ENCODE measurements at regions not wholly inside any gene's neighbourhood (a gene's known extent, or its start where the extent isn't known, plus 50 kb on each side); places are given as distances from the start of the nearest gene placed in this dataset.
"Not testable (repeated sequence)": the region's sequence is repeated elsewhere in the genome, so short reads cannot be mapped to it uniquely, and the experiment has no call there.

- DNase-seq = no peak
Observed at GRCh38 chr7:42720991-42721796, 190.7 kb downstream of the C7orf25 start.

DNA sequence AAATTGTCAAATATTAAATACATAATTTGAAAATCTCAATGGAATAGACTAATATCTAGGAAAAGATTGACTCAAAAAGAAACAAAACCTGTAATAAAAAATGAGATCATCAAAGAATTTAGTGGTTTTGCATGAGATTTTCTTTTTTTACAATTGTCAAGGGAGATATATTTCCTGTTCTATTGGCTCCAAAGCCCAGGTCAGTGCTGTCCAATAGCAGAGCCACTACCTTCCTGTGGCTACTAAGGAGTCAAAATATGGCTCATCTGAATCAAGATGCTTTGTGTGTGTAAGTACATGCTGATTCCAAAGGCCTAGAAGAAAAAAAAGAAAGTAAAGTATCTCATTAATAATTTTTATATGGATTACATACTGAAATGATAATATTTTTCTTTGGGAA lies 191.9 kb downstream of the C7orf25 start:
- no peak for DNase-seq

GRCh38 chr7:42718466-42718865 lies 193.4 kb downstream of the C7orf25 start:
- DNase-seq = not testable (repeated sequence)

DNA sequence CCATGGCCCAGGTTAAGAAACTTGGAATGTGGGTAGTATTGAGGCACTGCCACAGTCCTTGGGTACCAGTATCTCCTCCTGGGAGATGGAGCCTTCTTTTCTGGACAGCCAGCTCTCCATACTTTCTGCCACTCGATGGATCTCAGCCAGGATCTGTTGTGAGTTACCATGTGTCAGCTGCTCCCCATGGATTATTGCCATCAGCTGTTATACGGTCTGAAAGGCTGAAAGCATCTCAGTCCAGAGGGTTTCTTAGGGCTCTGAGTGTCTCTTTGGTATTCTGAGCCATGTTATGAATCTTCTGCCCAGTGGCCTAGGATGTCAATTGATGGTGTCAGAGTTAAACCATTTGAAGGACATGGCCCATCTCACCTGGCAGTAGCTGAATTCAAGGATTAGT lies 197.5 kb downstream of the C7orf25 start:
- no peak for DNase-seq

GRCh38 chr7:42709284-42709683 lies 202.6 kb downstream of the C7orf25 start:
- no peak for DNase-seq

DNA sequence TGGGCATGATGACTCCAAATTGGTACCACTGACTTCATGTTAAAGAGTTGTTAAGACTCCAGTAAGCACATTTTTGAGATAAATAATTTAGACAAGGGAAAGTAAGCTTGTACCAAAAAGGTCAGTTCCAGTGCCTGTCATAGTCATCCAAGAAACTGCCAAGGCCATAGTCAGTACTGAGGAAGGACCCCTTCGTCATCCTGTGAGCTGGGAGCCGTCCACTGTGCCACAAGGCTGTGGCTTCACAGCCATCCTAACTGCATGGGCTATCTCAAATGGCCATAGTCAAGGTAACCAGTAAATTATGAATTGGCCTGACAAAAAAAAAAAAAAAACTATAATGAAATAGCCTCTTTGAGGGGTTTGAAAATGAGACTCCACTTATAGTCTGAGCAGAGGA lies 207.2 kb downstream of the C7orf25 start:
- DNase-seq = no peak

DNA sequence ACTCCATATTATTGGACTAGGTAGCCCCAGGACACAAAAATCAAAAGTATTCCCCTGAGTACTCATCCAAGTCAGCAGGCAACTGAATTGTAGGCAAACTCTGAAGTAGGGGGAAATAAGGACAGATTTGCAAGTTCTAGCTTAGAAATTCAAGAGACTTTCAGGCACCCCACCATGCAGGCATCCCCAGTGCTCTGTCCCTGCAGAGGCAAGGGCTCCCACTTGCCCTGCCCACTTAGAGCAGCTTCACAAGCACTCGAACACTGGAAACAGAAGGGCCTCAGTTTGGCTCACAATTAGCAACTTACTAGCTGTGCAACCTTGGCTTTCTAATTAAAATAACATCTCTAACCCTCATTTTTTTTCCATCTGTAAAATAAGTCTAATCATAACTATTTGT lies 209.2 kb downstream of the C7orf25 start:
- no peak for DNase-seq

GRCh38 chr7:42700406-42701327 lies 211.2 kb downstream of the C7orf25 start:
- DNase-seq = no peak

GRCh38 chr7:42699380-42700178 lies 212.3 kb downstream of the C7orf25 start:
- no peak for DNase-seq

- DNase-seq = no peak
Observed at GRCh38 chr7:42698600-42699374, 213.1 kb downstream of the C7orf25 start.

DNA sequence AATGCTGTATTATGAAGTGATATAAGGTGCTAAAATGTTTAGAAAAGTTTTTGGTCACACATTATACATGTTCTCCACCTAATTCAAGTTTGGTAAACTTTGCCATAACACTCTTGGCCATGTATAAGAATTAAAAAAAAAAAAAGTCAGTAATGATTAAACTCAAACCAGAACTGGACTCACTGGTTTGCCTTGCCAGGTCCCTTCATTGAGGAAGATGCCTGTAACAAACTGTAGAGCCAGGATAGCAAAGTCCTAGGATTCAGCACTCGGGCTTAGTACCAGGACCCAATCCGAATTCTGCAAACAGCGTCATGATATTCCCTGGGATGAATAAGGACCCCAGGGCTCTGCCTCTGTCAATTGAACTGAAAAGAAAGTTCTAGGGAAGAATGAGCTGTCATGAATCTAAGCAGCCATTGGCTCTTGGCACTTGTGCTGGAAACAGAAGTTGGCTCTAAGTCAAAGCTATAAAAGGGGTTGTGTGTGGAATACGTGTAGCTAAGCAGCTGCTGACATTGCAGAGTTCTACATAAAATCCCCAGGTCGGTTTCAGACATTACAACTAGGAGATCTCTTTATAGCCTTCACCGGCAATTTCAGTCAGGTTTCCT lies 216.9 kb downstream of the C7orf25 start:
- DNase-seq = no peak

- DNase-seq = no peak
Observed at GRCh38 chr7:42693722-42694121, 218.1 kb downstream of the C7orf25 start.

DNA sequence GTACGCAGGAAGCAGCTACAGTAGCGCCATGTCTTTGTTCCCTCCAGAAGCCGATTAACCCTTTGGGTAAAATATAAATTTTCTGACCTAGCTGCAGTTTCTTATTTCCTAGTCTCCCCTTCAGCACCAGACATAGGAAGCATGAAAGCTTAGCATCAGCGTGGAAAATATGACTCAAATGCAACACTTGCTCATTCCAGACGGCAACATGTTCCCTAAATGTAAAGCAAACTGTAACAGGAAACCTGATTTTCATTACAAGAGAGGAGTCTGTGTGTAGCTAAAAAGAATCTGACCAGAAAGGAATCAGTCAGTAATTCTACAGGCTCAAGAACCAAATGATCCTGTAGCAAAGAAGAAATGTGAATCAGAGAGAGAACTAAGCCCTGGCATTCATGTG lies 219.2 kb downstream of the C7orf25 start:
- DNase-seq = no peak

DNA sequence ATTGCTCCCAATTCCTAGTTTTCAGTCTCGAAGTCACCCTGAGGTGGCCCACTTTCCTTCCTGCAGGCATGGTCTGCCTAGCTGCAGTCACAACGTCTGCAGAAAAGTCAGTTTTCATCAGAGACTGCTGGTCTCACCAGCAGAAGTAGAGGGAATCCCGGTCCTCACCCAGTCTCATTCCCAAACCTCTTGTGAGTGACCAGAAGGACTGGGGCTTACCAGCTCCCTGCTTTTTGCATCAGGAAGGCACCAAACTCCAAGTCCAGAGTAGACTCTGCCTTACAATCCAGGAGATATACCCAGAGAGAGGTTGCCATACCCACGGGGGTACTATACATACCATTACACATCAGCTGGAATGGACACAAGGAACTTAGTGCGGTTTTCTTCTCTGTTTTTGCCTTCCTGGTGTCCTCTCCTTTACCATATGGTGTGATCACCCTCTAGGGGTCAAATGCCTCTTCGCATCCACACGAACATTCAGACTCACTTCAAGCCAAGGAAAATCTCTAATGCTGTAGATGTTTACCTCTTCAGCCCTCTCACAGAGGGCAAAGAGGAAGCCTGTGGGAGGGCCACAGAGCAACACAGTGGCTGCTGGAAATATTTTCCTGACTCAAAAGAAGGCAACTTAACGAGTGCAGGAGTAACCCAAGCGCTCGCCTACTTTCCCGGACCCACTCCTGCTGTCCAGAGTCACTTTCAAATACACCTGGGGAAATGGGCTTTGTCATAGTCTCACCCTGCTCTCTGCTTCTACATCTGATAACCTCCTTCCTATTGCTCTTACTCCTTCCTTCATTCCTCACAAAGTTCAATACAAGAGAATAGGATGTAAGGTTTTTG lies 220.9 kb downstream of the C7orf25 start:
- DNase-seq = no peak

DNA sequence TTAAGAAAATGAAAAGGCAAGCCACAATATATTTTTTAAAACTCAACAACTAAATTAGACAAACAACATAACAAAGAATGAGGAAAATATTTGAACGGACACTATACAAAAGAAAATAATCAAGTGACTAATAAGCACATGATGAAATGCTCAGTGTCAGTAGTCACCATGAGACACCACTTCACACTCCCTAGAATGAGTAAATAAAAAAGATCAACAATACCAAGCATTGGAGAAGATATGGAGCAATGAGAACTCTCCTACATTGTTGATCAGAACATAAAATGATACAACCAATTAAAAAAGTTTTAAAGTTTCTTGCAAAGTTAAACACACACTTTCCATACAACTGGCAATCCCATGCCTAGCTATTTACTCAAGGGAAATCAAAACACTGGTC lies 222.2 kb downstream of the C7orf25 start:
- no peak for DNase-seq

DNA sequence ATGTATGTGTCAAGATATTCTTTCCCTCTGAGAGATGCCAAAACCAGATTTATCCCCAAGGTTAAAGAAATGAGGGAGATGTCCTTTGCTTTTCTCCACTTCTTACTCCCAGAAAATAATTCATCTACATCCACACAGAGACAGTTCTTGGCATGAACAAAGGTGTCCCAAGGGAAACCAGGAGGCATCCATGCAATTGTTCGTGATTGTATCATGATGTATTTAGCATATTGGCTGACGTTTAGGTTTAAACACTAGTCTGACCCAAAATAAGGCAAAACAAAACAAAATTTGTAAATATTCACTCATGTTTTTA lies 223.9 kb downstream of the C7orf25 start:
- DNase-seq = no peak

GRCh38 chr7:42687211-42688055 lies 224.4 kb downstream of the C7orf25 start:
- DNase-seq = no peak

DNA sequence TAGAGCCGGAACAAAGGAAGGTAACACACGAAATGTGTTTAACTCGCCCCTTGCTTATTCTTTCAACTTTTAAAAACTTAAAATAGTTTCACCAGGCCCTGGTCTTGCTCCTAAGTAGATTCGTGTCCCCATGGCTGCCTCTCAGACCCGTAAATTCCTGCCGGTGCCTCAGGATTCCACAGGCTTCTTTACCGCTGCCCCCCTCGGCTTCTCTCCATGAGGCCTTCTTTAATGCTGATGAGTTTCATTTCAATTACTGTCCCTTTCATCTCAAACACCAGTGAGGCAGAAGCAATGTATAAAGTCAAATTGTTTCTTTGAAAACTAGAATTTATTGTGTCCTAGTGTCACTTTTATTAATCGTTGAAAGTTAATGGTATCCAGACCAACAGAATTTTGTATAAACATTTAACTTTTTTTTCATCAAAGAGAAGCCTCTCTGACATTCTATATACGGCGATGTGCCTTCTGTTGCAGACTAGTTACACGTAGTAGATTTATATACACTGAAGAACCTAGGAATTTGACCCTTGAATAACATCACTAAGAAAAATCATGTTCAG lies 225.2 kb downstream of the C7orf25 start:
- no peak for DNase-seq

- DNase-seq = no peak
Observed at GRCh38 chr7:42685911-42686310, 226.0 kb downstream of the C7orf25 start.

Data from NCI-H2171 (cell line).